Progenitor cell of endocrine pancreas (in vitro differentiated cells): ENCODE measurements at regions not wholly inside any gene's neighbourhood (a gene's known extent, or its start where the extent isn't known, plus 50 kb on each side); places are given as distances from the start of the nearest gene placed in this dataset.

ENCODE experiments used
- DNase-seq: peaks from one replicate; pipeline ENCODE4 v3.0.0; 2021; ENCODE audit warnings: low spot score; ENCODE audit not compliant: unreplicated experiment
- H3K27ac Mint-ChIP-seq: 2 replicates; pipeline ENCODE4 v1.8.0; 2021; ENCODE audit warnings: mild to moderate bottlenecking, moderate library complexity, mixed read lengths
- H3K27me3 Mint-ChIP-seq: 2 replicates; pipeline ENCODE4 v1.8.0; 2021; ENCODE audit warnings: mixed read lengths
- H3K36me3 Mint-ChIP-seq: 2 replicates; pipeline ENCODE4 v1.8.0; 2022; ENCODE audit warnings: mixed read lengths; ENCODE audit not compliant: insufficient read depth
- H3K4me1 Mint-ChIP-seq: 2 replicates; pipeline ENCODE4 v1.8.0; 2021; ENCODE audit warnings: low read depth, mixed read lengths
- H3K4me3 Mint-ChIP-seq: 2 replicates; pipeline ENCODE4 v1.8.0; 2021; ENCODE audit warnings: low read depth, mild to moderate bottlenecking, moderate library complexity, mixed read lengths
- H3K9me3 Mint-ChIP-seq: 2 replicates; pipeline ENCODE4 v1.8.0; 2021; ENCODE audit warnings: low read depth, mixed read lengths
- TF ChIP-seq, protein P1 (sequence below): fragments of 200-600 bp; sonication (generic); IDR thresholded peaks from one replicate; pipeline ENCODE4 v1.5.0; 2021; ENCODE audit warnings: antibody characterized with exemption, mild to moderate bottlenecking; ENCODE audit not compliant: unreplicated experiment

- Mint-ChIP-seq H3K4me3 (no peak overlapping the region), H3K36me3 (no peaks in the 10 kb centered on the region), H3K4me1 (peaks cover 5% of the 10 kb centered on the region), H3K27me3 (peaks cover 31% of the 10 kb centered on the region), H3K9me3 (no peaks in the 10 kb centered on the region), H3K27ac (no peak overlapping the region)
- TF ChIP-seq, protein P1, sequence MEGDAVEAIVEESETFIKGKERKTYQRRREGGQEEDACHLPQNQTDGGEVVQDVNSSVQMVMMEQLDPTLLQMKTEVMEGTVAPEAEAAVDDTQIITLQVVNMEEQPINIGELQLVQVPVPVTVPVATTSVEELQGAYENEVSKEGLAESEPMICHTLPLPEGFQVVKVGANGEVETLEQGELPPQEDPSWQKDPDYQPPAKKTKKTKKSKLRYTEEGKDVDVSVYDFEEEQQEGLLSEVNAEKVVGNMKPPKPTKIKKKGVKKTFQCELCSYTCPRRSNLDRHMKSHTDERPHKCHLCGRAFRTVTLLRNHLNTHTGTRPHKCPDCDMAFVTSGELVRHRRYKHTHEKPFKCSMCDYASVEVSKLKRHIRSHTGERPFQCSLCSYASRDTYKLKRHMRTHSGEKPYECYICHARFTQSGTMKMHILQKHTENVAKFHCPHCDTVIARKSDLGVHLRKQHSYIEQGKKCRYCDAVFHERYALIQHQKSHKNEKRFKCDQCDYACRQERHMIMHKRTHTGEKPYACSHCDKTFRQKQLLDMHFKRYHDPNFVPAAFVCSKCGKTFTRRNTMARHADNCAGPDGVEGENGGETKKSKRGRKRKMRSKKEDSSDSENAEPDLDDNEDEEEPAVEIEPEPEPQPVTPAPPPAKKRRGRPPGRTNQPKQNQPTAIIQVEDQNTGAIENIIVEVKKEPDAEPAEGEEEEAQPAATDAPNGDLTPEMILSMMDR: no peak
- DNase-seq: no peak
These were observed 124.4 kb upstream of the UBE2E2 start for GRCh38 chr3:23078735-23079134.

DNA sequence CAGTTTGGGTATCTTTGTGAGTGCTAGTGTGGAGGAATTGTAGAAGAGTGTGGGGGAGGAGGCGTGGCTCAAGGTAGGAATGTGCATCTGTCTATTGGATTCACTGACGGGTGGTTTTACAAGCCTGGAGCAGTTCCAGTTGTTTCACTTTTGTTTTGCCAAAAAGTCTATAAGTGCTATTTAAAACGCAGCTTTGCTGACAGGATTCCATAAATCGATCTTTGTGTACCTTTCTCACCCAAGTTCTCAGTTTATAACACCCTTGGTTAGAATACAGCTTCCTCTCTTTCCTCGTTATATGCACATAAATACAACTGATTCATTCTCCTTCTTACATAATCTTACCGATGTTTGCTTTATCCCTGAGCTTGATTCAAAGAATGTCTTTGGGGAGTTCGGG is 123.2 kb upstream of the UBE2E2 start:
- Mint-ChIP-seq H3K9me3 (no peaks in the 10 kb centered on the region), H3K4me3 (no peak overlapping the region), H3K4me1 (peaks cover 5% of the 10 kb centered on the region), H3K27ac (no peak overlapping the region), H3K36me3 (no peaks in the 10 kb centered on the region), H3K27me3 (peaks cover 31% of the 10 kb centered on the region)
- TF ChIP-seq, protein P1: no peak
- no peak for DNase-seq

DNA sequence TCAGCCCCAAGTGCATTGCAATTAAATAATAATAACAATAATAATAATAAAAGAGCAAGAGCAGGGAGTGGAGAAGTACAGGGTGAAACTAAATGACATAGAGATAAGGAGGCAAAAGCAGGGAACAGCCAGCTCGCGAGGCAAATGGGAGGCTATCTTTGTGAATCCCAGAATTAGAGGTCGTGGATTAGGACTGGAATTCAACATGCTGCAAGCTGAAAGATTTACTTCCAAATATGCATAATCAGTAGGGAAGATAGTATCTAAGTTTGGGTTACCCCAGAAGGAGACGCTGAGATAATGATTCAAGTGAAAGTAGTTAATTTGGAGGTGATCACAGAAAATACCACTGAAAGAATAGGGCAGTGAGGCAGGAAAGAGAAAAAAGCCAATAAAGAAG is 119.4 kb upstream of the UBE2E2 start:
- H3K27ac Mint-ChIP-seq: no peak overlapping the region
- peaks cover 6% of the 10 kb centered on the region for H3K4me1 Mint-ChIP-seq
- H3K36me3 Mint-ChIP-seq: no peaks in the 10 kb centered on the region
- H3K4me3 Mint-ChIP-seq: no peak overlapping the region
- H3K9me3 Mint-ChIP-seq: no peaks in the 10 kb centered on the region
- TF ChIP-seq, protein P1: no peak
- peaks cover 11% of the 10 kb centered on the region for H3K27me3 Mint-ChIP-seq
- no peak for DNase-seq

GRCh38 chr3:23084367-23084766 is 118.8 kb upstream of the UBE2E2 start:
- no peak for DNase-seq
- H3K4me3 Mint-ChIP-seq: no peak overlapping the region
- H3K27me3 Mint-ChIP-seq: peaks cover 8% of the 10 kb centered on the region
- H3K27ac Mint-ChIP-seq: no peak overlapping the region
- no peaks in the 10 kb centered on the region for H3K9me3 Mint-ChIP-seq
- H3K4me1 Mint-ChIP-seq: peaks cover 6% of the 10 kb centered on the region
- H3K36me3 Mint-ChIP-seq: no peaks in the 10 kb centered on the region
- TF ChIP-seq, protein P1: no peak

DNA sequence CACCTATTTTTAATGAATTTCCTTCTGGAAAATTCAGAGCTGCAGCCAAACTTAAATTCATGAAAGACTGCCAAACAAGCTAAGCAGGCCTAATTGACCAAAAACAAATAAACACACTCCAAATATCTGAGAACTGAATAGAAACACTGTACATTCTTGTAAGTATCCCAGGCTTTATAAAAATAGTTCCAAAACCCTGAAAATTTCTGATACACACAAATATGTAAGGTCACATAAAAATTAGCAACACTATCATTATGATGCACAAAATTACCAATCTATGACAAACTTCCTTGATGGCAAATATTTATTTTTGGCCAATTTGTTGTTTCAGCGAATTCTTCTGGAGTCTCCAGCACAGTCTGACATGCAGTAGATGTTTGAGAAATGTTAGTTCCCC is 117.9 kb upstream of the UBE2E2 start:
- Mint-ChIP-seq H3K9me3 (no peaks in the 10 kb centered on the region), H3K36me3 (no peaks in the 10 kb centered on the region)

More for the DNA sequence above, 117.9 kb upstream of the UBE2E2 start:
- DNase-seq: no peak
- H3K27ac Mint-ChIP-seq: no peak overlapping the region
- TF ChIP-seq, protein P1: no peak
- peaks cover 4% of the 10 kb centered on the region for H3K4me1 Mint-ChIP-seq
- no peak overlapping the region for H3K4me3 Mint-ChIP-seq
- H3K27me3 Mint-ChIP-seq: peaks cover under 1% of the 10 kb centered on the region
